ENCODE measurements at regions not wholly inside any gene's neighbourhood (a gene's known extent, or its start where the extent isn't known, plus 50 kb on each side); places are given as distances from the start of the nearest gene placed in this dataset.

- no peak for DNase-seq (ENCODE audit: low read depth)
These were observed 94.8 kb downstream of the INHBB start for GRCh38 chr2:120440521-120441350.

GRCh38 chr2:120441351-120441700 is 95.4 kb downstream of the INHBB start:
- no peak for DNase-seq (ENCODE audit: low read depth)

DNA sequence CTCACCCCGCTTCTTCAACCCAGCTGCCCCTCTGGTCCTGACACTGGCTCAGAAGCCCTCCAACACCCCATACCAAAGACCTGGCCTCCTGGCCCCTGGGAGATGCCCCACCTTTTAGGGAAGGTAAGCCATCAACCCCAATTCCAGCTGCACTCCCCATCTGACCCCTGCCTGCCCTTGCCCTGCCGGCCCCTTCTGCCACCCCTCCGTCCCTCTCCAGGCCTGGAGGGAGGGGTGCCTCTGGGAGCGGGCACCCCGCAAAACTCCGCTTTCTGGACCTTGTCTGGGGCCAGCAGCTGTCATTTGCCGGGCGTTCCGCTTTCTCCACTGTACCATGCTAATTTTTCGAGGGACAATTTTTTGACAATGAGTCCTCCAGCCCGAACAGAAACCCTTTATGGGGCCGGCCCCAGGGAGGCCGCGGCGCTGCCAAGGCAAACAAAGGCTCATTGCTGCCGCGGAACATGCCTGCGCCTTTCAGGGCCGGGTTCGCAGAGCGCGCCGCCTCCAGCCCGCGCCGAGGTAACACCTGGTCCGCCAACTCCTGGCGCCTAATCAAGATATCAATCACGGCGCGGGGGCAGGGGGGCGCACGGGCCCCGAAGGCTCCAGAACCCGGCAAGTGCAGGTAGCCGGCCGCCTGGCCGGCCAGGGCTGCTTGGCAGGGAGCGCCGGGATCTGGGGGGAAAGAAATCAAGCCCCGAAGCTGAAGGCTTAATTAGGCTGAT is 96.0 kb downstream of the INHBB start:
- peak; percentile 56 for DNase-seq (ENCODE audit: low read depth)

GRCh38 chr2:120442541-120442922 is 96.6 kb downstream of the INHBB start:
- DNase-seq (ENCODE audit: low read depth), result no peak

DNA sequence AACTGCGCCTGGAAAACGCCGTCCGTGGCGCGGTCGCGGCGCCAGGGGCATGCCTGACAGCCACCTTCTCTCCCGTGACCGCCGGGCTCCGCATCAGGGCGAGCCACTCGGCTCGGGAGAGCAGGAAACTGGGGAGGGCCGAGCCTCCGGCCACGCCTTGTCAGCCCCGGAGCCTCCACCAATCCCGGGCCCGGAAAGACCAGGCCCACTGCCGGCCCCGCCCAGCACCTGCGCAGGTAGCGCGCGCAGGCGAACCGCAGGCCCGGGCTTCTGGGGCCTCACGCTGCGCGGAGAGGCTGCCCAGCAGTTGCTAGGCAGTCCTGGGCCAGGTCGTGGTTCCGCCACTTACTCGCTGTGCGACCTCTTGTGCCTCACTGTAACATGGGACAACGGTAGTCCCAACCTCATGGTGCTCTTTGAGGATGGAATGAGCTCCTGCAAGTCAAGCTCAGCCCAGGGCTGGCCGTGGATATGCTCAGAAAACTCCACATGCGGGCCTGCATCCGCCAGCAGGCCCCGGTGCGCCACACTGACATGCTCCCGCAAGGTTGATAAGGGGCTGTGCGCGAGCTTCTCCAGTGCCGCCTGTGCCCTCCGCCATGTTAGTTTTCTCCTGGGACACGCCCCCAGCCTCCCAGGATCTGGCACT is 97.1 kb downstream of the INHBB start:
- DNase-seq (ENCODE audit: low read depth), result no peak

DNA sequence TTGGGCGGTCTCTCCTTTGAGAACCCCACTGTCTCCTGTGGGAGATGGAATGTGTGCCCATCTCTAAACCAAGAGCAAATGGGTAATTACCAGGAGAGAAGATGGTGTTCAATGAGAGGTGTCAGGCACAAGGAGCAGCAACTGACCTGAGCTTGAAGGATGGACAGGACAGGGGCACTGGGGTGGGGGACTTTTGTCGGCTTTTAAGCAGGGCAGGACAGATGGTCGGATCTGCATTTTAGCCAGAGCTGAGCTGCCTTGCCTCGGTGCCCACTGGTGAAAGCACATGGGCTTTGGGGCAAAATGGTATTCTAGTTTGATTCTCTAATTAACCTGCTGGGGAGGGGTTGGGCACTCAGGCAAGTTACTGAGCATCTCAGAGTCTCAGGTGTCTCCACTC is 98.0 kb downstream of the INHBB start:
- no peak for DNase-seq (ENCODE audit: low read depth)

GRCh38 chr2:120444691-120445240 is 98.8 kb downstream of the INHBB start:
- DNase-seq (ENCODE audit: low read depth), result no peak

GRCh38 chr2:120445449-120446143 is 99.7 kb downstream of the INHBB start:
- peak; percentile 55 for DNase-seq (ENCODE audit: low read depth)

GRCh38 chr2:120446236-120447126 is 100.5 kb downstream of the INHBB start:
- no peak for DNase-seq (ENCODE audit: low read depth)

GRCh38 chr2:120447127-120447785 is 101.3 kb downstream of the INHBB start:
- DNase-seq (ENCODE audit: low read depth), result no peak

DNA sequence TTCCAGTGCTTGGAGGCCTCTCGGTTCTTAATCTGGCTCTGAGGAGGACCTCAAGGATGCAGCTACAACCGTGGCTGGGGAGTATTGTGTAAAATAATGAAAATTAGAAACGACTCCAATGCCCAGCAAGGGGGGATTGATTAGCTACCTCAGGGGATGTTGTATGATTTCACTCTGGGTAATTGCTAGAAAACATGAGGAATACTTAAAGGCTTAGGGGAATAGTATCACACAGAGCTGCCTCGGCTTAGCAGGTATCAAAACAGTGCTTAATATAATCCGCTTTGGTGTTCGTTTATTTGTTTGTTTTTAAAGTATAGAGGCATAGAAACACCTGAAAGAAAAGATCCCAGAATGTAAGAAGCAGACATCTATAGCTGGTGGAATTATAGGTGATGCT is 102.5 kb downstream of the INHBB start:
- DNase-seq (ENCODE audit: low read depth), result no peak

GRCh38 chr2:120448961-120449810 is 103.2 kb downstream of the INHBB start:
- no peak for DNase-seq (ENCODE audit: low read depth)

DNA sequence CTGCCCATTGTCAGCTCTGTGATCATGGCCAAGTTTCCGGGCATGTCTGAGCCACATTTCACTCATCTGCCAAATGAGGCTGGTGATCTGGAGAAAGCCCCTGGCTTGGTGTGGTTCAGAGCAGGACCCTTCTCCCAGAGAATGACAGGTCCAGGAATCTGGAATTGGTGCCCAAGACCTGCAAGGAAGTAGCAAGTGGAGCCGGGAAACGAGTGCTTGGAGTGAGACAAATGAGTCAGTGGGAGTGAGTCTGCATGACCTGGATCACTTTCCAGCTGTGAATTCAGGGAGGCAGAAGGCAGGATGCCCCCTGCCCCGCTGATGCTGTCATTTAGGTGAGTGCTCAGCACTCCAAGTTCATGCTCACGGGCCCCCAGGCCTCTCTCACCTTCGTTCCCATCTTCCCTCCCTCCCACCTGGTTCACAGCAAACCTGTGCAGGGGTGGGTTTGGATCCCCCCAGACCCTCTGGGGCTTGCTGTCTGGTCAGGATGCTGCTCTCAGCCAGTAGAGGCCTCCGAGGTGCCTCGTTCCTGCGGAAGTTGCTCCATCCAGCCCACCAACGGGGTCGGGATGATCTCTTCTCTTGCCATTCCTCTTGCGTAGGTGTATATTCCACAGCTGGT is 104.4 kb downstream of the INHBB start:
- DNase-seq (ENCODE audit: low read depth), result no peak

DNA sequence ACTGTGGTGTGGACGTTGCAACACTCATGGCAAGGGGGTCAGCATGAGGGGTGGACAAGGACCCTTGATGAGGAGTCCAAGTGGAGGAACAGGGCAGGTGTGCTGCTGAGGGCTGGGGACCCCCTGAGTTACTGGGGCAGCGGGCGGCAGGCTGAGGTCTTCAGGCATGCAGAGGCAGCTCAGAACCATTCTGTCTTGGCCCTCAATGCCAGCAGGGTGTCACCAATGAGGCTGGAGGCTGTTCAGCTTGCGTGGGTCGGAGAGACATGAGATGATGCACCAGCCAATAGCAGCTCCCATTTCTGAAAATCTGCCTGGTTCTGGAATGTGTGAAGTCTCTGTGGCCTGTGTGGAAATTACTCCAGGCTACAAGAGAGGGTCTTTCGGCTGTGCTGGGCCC is 105.4 kb downstream of the INHBB start:
- DNase-seq (ENCODE audit: low read depth), result no peak

- no peak for DNase-seq (ENCODE audit: low read depth)
These were observed 106.2 kb downstream of the INHBB start for GRCh38 chr2:120452131-120452530.

- no peak for DNase-seq (ENCODE audit: low read depth)
These were observed 107.2 kb downstream of the INHBB start for GRCh38 chr2:120452945-120453634.

DNA sequence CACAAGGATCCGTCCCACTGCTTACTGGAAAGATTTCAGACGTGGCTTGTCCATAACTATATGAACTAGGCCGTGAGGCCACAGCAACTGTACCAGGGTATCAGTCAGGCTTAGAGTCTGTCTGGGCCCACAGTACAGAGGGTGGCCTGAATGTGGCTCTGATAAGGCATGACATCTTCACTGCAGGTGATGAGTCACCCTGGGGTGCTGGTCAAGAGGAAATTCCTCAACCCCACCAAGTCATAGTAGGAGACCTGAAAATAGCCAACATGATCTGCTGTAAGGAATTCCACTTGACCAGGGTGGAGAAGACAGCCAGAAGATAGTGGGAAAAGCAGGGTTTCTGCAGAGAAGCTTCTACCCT is 107.7 kb downstream of the INHBB start:
- DNase-seq (ENCODE audit: low read depth), result peak; percentile 89

DNA sequence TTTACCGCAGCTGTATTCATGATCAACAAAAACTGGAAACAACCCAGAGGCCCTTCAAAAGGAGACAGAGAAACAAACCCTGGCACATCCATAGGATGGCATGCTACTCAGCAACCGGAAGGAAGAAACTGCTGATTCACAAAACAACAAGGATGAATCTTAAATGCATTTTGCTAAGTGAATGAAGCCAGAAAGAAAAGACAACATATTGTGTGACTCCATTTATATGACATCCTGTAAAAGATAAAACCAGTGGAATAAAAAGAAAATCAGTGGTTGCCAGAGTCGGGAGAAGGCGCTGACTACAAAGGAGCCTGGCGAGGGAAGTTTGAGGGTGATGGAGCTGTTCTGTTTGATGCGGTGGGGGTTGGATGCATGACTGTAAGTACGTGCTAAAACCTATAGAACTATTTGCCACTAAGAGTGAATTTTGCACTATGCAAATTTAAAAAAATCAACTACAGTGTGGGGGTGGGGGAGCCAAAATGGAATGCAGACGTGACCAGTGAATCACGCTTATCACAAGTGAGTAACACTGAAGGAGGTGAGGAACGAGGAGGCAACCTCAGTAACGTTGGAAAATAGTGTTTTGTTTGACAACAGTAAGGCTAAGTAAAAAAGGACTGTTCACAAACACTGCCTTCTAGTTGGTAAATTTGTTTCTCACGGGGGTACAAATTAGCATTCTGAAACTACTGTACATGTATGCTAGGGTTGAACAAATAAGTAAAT is 108.9 kb downstream of the INHBB start:
- peak; percentile 46 for DNase-seq (ENCODE audit: low read depth)
